NCI-H446 (cell line): ENCODE measurements at regions not wholly inside any gene's neighbourhood (a gene's known extent, or its start where the extent isn't known, plus 50 kb on each side); places are given as distances from the start of the nearest gene placed in this dataset.
"Not testable (repeated sequence)": the region's sequence is repeated elsewhere in the genome, so short reads cannot be mapped to it uniquely, and the experiment has no call there.

Experiments used
- DNase-seq, 2 experiments: peaks; one replicate each; lab custom pipeline; 2025; lab: John Stamatoyannopoulos, UW

- DNase-seq = no peak
Measured at GRCh38 chr10:10703382-10703781, 314.3 kb upstream of the CELF2 start.

DNA sequence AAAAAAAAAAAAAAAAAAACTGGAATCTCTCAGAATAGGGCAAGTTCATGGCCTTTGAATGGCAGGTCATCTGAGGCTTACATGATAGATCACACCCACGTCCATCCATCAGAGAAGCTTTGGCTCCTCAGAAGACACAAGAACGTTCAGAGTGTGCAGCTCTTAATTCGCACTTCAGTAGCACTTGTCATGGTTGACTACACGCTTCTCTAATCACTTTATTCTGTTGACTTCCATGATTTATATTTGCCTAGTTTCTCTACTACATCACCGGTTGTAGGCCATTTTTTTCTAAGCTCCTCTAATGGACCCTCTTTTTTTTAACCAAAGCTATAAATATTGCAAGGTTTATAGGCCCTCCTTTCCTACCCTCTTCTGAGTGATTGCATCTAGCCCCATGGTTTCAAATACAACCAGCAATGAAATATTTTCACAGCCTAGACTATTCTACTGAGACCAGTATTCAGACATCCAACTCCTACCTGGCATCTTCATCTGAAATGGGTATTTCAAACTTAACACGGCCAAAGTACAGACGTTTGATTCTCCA, 305.4 kb upstream of the CELF2 start:
- no peak for DNase-seq

- DNase-seq = no peak
Measured at GRCh38 chr10:10714327-10714726, 303.3 kb upstream of the CELF2 start.

DNA sequence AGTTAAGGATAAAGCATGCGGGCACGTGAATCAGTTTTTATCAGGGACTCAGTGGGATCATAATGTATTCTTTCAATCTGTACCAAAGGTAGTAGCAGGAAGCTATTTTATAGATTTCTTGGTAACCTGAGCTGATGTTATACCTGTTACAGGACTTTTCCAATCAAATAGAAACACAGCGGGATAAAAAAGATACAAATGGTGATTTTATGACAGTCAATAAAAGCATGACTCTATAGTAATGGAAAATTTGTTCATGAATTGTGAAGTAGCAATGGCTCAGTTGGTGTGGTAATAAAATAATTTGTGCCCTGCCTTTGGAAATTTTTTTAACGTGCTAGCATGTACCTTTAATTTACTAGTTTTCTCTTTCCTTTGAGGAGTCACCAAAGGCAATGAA, 300.7 kb upstream of the CELF2 start:
- no peak for DNase-seq

GRCh38 chr10:10722422-10722821, 295.2 kb upstream of the CELF2 start:
- DNase-seq = no peak

- no peak for DNase-seq
Measured at GRCh38 chr10:10725196-10725595, 292.5 kb upstream of the CELF2 start.

GRCh38 chr10:10726101-10726500, 291.6 kb upstream of the CELF2 start:
- no peak for DNase-seq

GRCh38 chr10:10727411-10727810, 290.3 kb upstream of the CELF2 start:
- not testable (repeated sequence) for DNase-seq

GRCh38 chr10:10727812-10728211, 289.9 kb upstream of the CELF2 start:
- no peak for DNase-seq

DNA sequence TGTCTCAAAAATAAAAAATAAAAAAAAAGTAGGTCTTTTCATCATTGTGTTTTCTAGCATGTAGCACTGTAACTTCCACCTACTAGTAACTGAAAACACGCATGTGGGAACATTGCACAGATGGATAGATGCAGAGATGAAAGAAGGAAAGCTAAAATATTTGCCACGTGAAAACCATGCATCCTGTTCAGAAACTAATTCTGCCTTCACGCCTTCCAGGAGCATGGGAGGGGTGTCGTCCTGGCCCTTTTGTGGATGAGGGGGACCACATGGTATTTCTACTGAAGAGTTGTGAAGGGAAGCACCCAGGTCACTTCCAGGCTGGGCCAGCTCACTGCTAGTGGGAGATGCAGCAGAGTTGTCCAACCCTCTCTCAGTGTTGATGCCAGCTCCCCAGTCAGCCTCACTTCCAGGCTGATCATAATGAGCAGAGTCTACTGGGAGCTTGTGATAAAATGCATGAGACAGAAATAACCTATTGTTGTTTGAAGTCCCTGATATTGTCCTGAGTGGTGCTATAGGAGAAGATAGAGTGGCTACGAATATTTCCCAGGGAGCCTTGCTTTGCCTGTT, 287.1 kb upstream of the CELF2 start:
- DNase-seq = no peak

DNA sequence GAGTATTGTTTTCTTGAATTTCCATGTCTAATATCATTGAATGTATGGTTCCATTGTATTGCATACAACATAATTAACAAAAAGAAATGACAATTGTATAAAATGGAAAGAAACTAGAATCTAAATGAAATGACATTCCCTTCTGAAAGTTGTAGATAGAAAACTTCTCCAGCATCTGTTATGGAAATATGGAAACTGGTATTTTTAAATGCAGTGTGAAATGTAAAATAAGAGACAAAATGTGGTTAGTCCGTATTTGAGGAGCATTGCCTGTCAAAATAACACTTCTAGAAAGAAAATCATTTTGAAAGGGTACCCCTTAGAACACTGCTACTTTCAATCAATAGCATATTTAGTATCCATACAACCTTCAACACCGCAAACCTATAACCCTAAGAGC, 286.3 kb upstream of the CELF2 start:
- no peak for DNase-seq

GRCh38 chr10:10734356-10735064, 283.2 kb upstream of the CELF2 start:
- no peak for DNase-seq

DNA sequence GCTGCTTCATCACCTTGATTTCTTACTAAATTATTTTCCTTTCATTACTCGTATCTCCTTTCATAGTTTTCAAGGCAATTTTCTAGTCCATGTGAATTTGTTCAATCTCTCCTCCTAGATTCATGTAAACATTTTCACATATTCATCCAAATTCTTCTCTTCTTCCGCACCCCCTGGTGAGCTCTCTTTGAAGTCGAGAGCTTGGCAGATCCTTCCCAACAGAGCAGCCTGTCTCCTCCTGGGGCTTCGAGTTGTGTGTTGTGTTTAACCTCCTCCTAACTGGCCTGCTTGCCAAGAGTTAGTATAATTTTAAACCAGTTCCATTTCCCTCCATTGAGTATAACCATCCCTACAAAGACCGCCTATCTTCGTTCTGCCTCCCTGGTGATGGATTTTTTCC, 272.4 kb upstream of the CELF2 start:
- DNase-seq = peak in 1 of 2 experiments; percentile 35

DNA sequence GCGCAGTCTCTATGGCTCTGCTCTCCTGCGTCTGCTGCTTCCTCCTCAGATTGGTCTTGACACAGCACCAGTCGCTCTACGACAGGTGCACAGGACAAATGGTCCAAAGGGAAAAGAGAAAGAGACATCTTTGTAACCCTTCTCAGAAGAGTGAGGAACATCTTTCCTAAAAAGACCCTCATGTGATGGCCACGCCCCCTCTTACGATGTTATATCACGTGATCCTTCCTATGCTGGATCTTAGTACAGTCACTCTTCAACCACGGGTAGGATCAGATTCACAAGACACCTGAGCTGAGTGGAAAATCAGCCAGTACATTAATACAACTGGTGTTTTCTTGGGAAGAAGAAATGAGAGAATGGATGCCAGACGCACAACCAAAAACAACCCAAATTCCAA, 262.2 kb upstream of the CELF2 start:
- DNase-seq = no peak

DNA sequence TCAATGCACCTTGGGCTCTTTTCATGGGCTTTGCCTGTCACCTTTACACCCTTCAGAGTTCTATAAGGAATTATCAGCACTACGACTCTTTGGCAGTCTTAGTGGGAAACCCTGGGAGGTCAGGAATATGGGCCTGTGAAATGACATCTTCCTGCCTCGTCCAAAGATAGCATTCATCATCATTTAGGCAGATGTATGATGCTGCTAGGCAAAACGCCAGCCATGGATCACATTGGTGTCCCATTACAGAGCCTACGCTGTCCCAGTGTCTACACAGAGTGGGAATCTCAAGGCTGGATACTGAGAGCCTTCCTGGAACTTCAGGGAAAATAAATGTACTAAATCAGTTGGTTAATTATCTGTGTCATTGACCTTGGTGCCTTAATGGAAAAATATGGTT, 259.4 kb upstream of the CELF2 start:
- peak; percentile 44 to 72 for DNase-seq

DNA sequence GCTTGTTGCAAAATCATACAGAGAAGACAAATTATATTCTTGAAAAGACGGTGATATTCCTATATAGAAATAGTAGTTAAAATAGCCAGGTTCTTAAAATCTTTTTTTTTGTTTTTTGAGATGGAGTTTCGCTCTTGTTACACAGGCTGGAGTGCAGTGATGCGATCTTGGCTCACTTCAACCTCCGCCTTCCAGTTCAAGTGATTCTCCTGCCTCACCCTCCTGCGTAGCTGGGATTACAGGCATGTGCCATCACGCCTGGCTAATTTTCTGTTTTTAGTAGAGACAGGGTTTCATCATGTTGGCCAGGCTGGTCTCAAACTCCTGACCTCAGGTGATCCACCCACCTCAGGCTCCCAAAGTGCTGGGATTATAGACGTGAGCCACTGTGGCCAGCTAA, 257.9 kb upstream of the CELF2 start:
- not testable (repeated sequence) for DNase-seq

DNA sequence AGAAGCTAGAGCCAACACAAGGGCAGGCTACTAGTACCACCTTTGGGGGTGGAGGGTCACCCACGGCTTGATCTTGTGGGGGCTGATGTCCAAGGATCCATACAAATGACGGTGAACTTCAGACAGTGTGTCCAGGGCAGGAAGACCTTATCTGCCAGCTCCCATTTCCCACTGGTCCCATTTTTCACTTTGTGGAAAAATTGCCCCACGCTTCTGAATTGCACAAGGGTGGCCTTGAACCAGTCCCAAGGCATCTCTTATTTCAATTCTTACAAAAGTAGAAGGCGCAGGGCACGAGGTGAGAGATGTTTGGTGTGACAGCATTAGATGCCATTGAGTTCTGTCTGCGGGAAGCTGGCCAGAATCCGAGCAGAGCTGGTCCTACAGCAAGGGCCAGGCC, 252.7 kb upstream of the CELF2 start:
- no peak for DNase-seq

- DNase-seq = no peak
Measured at GRCh38 chr10:10772411-10772810, 245.3 kb upstream of the CELF2 start.

DNA sequence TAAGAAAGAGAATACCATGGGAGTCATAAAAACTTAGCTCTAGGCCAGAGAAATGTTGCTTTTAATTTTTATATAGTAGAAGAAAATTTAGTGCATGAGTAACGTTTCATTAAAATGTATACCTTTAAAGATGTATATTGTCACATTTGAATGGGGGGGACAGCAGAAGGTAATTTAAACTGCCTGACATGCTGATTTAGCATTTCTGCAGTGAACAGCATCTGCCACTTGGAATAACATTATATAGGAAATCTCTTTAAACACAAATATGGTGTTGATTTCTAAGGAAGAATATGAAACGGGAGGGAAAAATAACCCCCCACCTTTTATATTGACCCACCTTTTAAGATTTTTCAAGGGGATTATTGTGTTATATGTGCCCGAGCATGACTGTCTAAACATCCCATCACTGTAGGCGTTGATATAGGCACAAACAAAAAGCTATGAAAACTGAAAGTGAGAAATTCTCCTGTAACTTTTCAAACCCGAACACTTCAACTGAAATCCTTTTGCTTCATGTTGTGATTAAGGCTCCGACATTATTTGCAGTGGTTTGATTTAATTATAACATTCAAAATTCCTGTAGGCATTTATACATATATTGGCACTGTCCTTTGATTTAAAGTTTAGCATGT, 244.7 kb upstream of the CELF2 start:
- no peak for DNase-seq

GRCh38 chr10:10774416-10774815, 243.3 kb upstream of the CELF2 start:
- DNase-seq = no peak

DNA sequence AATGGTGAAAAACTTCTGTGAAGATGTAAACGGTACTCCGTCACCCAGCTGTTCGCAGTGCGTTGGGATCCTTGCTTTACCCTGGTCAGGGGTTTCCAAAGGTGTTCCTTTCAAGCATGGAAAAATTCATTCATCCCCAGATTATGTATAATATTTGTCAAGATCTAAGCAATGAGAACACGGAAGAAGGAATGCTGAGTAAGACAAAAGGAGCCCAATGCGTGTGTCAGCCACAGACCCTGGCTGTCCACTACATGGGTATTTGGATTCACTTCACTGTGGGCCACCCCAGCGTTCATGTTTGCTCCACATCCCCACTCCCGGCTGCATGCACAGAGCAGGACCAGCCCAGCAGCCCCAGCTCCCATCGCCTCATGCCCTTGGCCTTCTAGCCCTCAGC, 241.3 kb upstream of the CELF2 start:
- no peak for DNase-seq

DNA sequence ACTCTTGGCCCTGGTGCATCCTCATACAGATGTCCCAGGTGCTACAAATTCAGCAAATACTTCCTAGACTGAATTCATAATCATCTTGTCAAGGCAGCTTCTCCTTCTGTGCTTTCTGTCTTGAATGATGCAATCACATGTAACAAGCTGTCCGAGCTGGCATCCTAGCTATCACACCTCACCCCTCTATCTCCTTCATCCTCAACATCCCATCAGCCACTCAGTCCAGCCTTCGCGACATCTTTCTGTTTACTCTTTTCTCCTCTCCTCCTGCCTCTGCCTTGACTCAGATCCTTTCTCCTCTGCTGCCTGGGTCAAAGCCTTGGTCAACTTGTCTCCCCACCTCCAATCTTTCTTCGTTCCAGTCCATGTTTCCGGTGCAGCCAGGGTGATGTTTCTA, 240.4 kb upstream of the CELF2 start:
- no peak for DNase-seq

DNA sequence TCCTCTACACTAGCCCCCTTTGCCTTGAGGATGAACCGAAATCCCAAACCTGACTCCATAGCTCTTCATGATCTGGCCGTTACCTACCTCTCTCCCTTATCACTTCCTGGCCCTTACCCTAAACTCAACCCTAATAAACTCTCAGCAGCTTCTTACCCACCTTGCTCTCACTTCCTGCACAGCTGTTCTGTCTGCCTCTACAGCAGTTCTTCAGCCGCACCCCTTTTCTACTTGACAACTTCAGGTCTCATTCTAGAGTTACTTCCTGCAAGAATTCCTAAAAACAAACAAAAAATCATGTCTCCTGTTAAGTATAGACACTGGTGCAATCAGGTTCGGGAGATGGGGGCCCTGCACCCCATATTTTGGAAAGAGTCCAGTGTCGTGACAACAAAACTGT, 239.9 kb upstream of the CELF2 start:
- DNase-seq = no peak
